HG02763 (cell line): ENCODE measurements at regions not wholly inside any gene's neighbourhood (a gene's known extent, or its start where the extent isn't known, plus 50 kb on each side); places are given as distances from the start of the nearest gene placed in this dataset.
"Not testable (repeated sequence)": the region's sequence is repeated elsewhere in the genome, so short reads cannot be mapped to it uniquely, and the experiment has no call there.

ENCODE experiments used
- ATAC-seq: cut with Tn5 transposase; IDR thresholded peaks from one replicate; pipeline ENCODE4 v1.9.1; 2021; ENCODE audit warnings: mild to moderate bottlenecking, moderate library complexity; ENCODE audit not compliant: unreplicated experiment

GRCh38 chr2:150063432-150063889, 424.0 kb downstream of the RND3 start:
- no peak for ATAC-seq

GRCh38 chr2:150062416-150062815, 425.1 kb downstream of the RND3 start:
- no peak for ATAC-seq

- no peak for ATAC-seq
These were observed 427.1 kb downstream of the RND3 start for GRCh38 chr2:150060341-150060740.

- ATAC-seq, result not testable (repeated sequence)
These were observed 427.8 kb downstream of the RND3 start for GRCh38 chr2:150059676-150060075.

GRCh38 chr2:150052457-150052856, 435.0 kb downstream of the RND3 start:
- no peak for ATAC-seq

- ATAC-seq, result no peak
These were observed 436.5 kb downstream of the RND3 start for GRCh38 chr2:150051004-150051403.

GRCh38 chr2:150050036-150050435, 437.4 kb downstream of the RND3 start:
- no peak for ATAC-seq

- ATAC-seq, result no peak
These were observed 439.7 kb downstream of the RND3 start for GRCh38 chr2:150047620-150048222.

GRCh38 chr2:150046810-150047209, 440.7 kb downstream of the RND3 start:
- ATAC-seq, result no peak

- ATAC-seq, result no peak
These were observed 441.3 kb downstream of the RND3 start for GRCh38 chr2:150046211-150046610.

- ATAC-seq, result no peak
These were observed 441.9 kb downstream of the RND3 start for GRCh38 chr2:150045601-150046000.

GRCh38 chr2:150043172-150043500, 444.3 kb downstream of the RND3 start:
- ATAC-seq, result no peak

GRCh38 chr2:150042500-150043171, 444.8 kb downstream of the RND3 start:
- ATAC-seq, result no peak

- ATAC-seq, result no peak
These were observed 445.6 kb downstream of the RND3 start for GRCh38 chr2:150041722-150042425.

GRCh38 chr2:150036622-150037021, 449.0 kb upstream of the MMADHC start:
- no peak for ATAC-seq

- no peak for ATAC-seq
These were observed 447.1 kb upstream of the MMADHC start for GRCh38 chr2:150034665-150035064.

- no peak for ATAC-seq
These were observed 443.0 kb upstream of the MMADHC start for GRCh38 chr2:150030436-150031190.

GRCh38 chr2:150028322-150028721, 440.7 kb upstream of the MMADHC start:
- no peak for ATAC-seq

GRCh38 chr2:150027164-150027563, 439.6 kb upstream of the MMADHC start:
- no peak for ATAC-seq

GRCh38 chr2:150023663-150024062, 436.1 kb upstream of the MMADHC start:
- no peak for ATAC-seq

GRCh38 chr2:150023044-150023443, 435.5 kb upstream of the MMADHC start:
- ATAC-seq, result no peak
